ENCODE measurements at regions not wholly inside any gene's neighbourhood (a gene's known extent, or its start where the extent isn't known, plus 50 kb on each side); places are given as distances from the start of the nearest gene placed in this dataset.

DNA sequence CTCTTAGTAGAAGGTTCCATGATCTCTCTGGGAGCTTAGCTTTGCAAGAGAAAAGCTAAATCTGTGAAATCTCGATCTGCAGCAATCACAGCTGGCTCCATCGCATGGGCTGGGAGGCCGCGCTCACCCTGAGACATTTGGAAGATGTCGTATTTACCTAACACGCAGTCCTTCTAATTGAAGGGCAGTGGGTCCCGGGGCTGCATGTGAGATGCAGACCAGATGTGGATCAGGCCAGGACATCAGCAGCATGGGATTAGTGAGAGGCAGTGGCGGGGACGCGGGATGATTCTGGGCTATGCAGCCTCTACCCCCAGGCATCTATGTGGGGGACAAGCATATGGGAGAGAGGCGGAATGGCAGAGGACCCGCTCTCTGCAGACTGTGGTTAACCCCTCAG lies 312.4 kb upstream of the RTL1 start:
- Histone ChIP-seq H3K27ac (ENCODE audit: low read depth, low read length) (no peak overlapping the region), H3K36me3 (ENCODE audit: insufficient read depth, low read length) (no peaks in the 10 kb centered on the region), H3K9me3 (ENCODE audit: insufficient read depth, low read depth, low read length) (0 out of 2 replicates have a peak, but pooled peaks cover 3% of the 10 kb centered on the region), H3K4me1 (ENCODE audit: insufficient read depth, low read length) (no peaks in the 10 kb centered on the region), H3K27me3 (ENCODE audit: insufficient read depth, low read length) (no peaks in the 10 kb centered on the region), H3K4me3 (ENCODE audit: low read length) (no peak overlapping the region), H3K9ac (ENCODE audit: low read depth, low read length) (no peak overlapping the region)
- WGBS, result 93% methylated on average over 12 of the region's 12 CpGs

DNA sequence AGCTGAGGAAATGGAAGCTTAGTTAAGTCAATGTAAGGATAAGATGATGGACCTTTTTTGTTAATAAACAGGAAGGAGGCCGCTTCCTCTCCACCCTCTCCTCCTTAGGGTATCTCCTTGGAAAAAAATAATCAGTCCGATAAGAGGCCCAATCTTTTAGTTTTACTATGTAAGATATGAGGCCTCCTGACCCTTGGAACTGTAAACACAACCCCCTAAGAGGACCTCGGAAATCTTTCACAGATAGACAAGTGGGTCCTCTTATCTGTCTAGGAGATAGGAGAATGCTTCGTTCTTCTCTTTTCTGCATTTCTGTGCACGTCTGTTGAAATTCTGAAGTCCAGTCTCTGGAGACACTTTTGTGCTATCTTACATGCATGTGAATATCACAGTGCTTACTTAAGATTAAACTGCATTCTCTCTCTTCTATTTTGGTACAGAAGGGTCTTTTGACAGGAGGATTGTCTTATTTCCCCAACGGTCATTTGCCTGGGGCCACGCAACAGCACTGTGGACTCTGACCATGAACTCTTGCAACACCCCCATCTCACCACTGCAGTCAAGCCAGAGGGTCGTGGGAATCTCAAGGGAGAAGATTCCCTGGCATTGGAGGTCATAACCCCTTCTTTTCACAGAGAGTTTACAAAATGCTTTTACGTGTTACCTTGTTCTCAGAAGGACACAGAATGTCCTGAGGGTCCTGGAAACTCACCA lies 313.0 kb upstream of the RTL1 start:
- no peak overlapping the region for H3K4me3 ChIP-seq (ENCODE audit: low read length)
- 0 out of 2 replicates have a peak, but pooled peaks cover 3% of the 10 kb centered on the region for H3K9me3 ChIP-seq (ENCODE audit: insufficient read depth, low read depth, low read length)
- H3K36me3 ChIP-seq (ENCODE audit: insufficient read depth, low read length), result no peaks in the 10 kb centered on the region
- no peaks in the 10 kb centered on the region for H3K4me1 ChIP-seq (ENCODE audit: insufficient read depth, low read length)
- H3K27ac ChIP-seq (ENCODE audit: low read depth, low read length), result no peak overlapping the region
- H3K9ac ChIP-seq (ENCODE audit: low read depth, low read length), result no peak overlapping the region
- WGBS, result 88% methylated on average over 7 of the region's 9 CpGs
- no peaks in the 10 kb centered on the region; the same call in 1 of the 2 replicates for H3K27me3 ChIP-seq (ENCODE audit: insufficient read depth, low read length)

DNA sequence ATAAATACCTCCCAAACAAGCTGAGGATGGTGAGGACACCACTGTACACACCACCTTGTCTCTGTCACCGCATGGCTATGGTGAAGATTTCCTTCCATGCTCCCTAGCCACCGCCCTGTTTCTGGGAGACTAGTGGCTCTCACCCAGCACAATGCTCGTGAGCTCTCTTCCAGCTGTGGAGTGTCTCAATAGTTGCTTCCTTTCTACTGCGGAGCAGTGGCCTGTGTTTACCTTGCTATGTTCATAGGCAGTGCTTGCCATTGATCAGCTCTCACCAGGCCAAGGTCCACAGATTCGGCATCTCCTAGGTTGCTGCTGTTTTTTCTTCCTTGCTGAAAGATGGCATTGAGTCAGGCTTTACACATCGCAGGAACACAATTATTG lies 313.6 kb upstream of the RTL1 start:
- Histone ChIP-seq H3K36me3 (ENCODE audit: insufficient read depth, low read length) (no peaks in the 10 kb centered on the region), H3K4me3 (ENCODE audit: low read length) (no peak overlapping the region), H3K9ac (ENCODE audit: low read depth, low read length) (no peak overlapping the region), H3K27me3 (ENCODE audit: insufficient read depth, low read length) (no peaks in the 10 kb centered on the region; the same call in 1 of the 2 replicates), H3K9me3 (ENCODE audit: insufficient read depth, low read depth, low read length) (0 out of 2 replicates have a peak, but pooled peaks cover 3% of the 10 kb centered on the region), H3K4me1 (ENCODE audit: insufficient read depth, low read length) (no peaks in the 10 kb centered on the region), H3K27ac (ENCODE audit: low read depth, low read length) (no peak overlapping the region)
- WGBS, result 94% methylated on average over 6 of the region's 6 CpGs

DNA sequence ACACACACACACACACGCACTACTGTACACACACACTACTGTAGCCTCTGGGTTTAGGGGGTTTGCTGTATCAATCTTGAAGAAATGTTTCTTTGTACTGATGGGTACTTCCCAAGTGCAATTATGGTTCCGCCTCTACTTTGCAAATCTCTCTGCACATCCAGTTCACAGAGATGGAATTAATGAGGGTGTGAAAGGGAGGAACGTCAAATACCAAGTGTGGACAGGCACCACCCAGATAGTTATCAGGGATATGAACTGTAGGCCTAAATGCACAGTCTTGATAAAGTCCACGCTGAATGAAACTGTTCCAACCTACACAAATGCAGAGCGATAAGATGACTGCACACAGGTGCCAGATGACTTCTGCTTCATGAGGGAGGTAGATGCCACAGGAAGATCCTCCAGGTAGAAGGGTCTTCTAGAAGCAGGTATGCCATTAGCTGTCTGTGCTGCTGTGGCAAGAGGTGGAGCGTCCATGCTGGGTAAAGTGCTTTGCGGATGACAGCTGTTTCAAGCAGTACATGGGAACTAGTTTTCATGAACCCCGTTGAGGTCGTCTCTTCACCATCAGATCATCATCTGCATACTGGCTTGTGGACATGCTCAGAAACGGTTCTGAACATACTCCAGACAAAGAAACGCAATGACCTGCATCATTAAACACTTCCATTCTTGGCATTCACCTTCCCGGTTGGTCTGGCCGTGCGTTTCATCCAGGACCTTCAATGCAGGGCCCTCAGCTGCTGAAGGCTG lies 314.3 kb upstream of the RTL1 start:
- H3K4me1 ChIP-seq (ENCODE audit: insufficient read depth, low read length), result peaks cover 5% of the 10 kb centered on the region
- H3K9me3 ChIP-seq (ENCODE audit: insufficient read depth, low read depth, low read length), result 0 out of 2 replicates have a peak, but pooled peaks cover 3% of the 10 kb centered on the region
- H3K4me3 ChIP-seq (ENCODE audit: low read length), result no peak overlapping the region
- 97% methylated on average over 13 of the region's 14 CpGs for WGBS
- no peaks in the 10 kb centered on the region; the same call in 1 of the 2 replicates for H3K27me3 ChIP-seq (ENCODE audit: insufficient read depth, low read length)
- H3K9ac ChIP-seq (ENCODE audit: low read depth, low read length), result no peak overlapping the region
- no peak overlapping the region for H3K27ac ChIP-seq (ENCODE audit: low read depth, low read length)
- no peaks in the 10 kb centered on the region for H3K36me3 ChIP-seq (ENCODE audit: insufficient read depth, low read length)

DNA sequence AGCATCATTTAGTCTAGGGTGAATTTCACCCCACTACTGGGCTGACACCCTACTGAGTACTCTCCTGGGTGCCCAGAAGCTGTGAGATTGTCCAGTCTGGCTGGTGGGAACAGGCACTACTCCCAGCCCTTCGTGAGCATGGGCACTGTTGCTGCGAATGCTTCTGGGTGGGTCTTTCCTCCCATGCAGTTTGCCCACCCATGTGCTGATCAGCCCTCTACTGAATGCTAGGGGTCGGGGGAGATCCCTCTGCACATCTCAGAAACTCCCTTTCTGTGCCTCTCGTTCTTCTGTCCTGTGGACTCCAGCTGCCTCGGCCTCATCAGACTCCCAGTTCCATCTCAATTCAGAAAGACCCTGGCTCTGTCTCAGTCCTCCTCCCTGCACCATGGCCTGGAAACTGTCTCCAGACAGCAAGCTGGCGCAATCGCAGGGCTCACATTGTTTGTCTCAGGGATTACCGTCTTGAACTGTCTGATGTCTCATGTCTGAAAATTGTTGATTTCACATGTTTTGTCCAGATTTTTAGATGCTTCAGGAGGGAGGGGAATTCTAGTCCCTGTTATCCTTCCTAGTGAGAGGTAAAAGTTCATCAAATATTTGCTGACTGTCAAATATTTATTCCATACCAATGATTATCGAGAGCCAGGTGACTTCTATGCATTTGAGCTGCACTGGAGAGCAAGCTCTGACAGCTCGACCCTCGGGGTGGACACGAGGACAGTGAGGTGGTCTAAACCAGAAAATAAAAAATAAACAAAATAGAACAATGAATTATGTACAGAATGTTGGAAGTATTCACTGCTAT lies 316.6 kb upstream of the RTL1 start:
- Histone ChIP-seq H3K9ac (ENCODE audit: low read depth, low read length) (no peak overlapping the region), H3K9me3 (ENCODE audit: insufficient read depth, low read depth, low read length) (0 out of 2 replicates have a peak, but pooled peaks cover 3% of the 10 kb centered on the region), H3K27ac (ENCODE audit: low read depth, low read length) (no peak overlapping the region), H3K27me3 (ENCODE audit: insufficient read depth, low read length) (no peaks in the 10 kb centered on the region; the same call in 1 of the 2 replicates), H3K36me3 (ENCODE audit: insufficient read depth, low read length) (no peaks in the 10 kb centered on the region), H3K4me1 (ENCODE audit: insufficient read depth, low read length) (peaks cover 14% of the 10 kb centered on the region), H3K4me3 (ENCODE audit: low read length) (no peak overlapping the region)
- WGBS, result 95% methylated on average over 12 of the region's 12 CpGs

DNA sequence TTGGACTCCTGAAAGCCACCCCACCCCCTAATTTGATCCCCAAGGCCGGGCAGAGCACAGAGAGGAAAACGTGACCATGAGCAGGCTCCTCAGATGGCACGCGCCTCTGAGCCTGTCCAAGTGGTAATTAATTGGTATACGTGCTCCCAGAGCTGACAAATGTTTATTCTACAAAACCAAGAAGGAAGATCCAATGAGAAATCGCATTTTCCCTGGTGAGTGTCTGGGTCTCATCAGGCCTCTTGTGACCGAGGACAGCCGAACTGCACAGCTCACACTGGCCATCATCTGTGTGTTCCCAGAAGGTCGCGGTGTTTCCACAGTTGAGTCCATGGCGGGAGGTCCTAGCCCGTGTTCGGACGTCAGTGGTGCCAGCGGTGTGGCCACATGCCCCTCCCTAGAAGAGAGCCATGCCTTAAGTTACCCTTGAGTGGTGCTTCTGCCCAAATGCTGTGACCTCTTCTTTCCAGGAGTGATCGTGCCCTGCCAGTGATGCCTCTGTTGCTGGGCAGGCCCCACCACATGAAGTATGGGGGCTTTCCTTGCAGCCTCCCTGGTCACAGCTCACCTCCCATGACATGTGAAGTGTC lies 317.5 kb upstream of the RTL1 start:
- WGBS, result 96% methylated on average over 16 of the region's 16 CpGs
- peaks cover 14% of the 10 kb centered on the region for H3K4me1 ChIP-seq (ENCODE audit: insufficient read depth, low read length)

DNA sequence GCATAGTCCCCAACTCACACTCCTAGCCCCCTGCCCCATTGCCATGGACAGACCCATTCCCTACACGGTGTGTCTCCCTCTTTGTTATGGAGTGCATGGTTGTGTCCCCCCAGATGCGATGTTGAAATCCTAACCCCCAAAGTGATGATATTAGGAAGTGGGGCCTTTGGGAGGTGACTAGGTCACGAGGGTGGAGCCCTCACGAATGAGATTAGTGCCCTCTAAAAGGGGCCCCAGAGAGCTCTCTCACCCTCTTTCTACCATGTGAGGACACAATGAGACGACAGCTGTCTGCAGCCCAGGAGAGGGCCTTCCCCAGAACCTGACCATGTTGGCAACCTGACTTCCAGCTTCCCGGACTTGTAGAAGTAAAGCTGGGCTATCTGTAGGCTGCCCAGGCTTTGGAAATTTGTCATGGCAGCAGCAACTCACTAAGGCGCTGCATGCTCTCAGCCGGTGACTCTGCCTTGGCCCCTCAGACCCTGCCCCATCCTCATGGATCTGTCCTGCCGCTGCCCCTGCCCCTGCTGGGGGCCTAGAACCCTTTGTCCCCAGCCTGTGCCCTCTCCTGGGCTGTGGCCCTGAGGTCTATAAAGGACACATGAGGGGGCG lies 318.1 kb upstream of the RTL1 start:
- Histone ChIP-seq H3K4me1 (ENCODE audit: insufficient read depth, low read length) (peaks cover 14% of the 10 kb centered on the region), H3K4me3 (ENCODE audit: low read length) (no peak overlapping the region), H3K27me3 (ENCODE audit: insufficient read depth, low read length) (no peaks in the 10 kb centered on the region; the same call in 1 of the 2 replicates), H3K9me3 (ENCODE audit: insufficient read depth, low read depth, low read length) (no peaks in the 10 kb centered on the region), H3K27ac (ENCODE audit: low read depth, low read length) (no peak overlapping the region), H3K36me3 (ENCODE audit: insufficient read depth, low read length) (no peaks in the 10 kb centered on the region), H3K9ac (ENCODE audit: low read depth, low read length) (no peak overlapping the region)
- 96% methylated on average over 9 of the region's 10 CpGs for WGBS

More for the DNA sequence above, 317.5 kb upstream of the RTL1 start:
- H3K9ac ChIP-seq (ENCODE audit: low read depth, low read length), result no peak overlapping the region
- H3K27ac ChIP-seq (ENCODE audit: low read depth, low read length), result no peak overlapping the region
- H3K4me3 ChIP-seq (ENCODE audit: low read length), result no peak overlapping the region
- H3K36me3 ChIP-seq (ENCODE audit: insufficient read depth, low read length), result no peaks in the 10 kb centered on the region
- H3K9me3 ChIP-seq (ENCODE audit: insufficient read depth, low read depth, low read length), result no peaks in the 10 kb centered on the region
- no peaks in the 10 kb centered on the region; the same call in 1 of the 2 replicates for H3K27me3 ChIP-seq (ENCODE audit: insufficient read depth, low read length)

DNA sequence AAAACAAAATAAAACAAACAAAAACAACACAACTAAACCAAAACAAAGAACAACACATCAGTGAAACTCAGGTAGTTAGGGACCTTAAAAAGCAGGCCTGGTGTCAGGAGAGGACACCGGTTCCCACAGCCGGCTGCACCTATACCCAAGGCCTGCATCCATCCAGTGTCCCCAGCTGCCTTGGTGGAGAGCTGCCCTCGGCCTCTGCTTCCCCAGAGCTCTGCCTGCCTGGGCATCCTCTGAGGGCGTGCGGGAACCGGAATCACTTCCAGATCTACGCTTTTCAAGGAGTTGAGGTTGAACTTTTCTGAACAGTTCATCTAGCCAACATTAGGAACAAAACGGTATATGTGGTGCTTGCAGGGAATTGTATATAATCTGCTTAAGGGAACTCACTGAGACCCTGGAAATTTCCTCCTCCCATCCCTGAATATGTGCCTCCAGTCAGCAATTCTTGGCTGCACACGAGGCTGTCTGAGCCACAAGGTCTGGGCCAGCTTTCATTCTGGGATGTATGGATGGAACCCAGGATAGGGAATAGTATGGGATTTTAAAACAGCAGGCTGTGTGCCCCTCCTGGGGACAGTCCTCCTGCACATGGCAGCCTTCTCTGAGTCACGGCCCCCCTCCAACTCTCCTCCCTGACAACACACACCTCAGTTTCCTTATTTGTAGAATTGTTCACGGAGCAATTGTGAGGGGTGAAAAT lies 319.0 kb upstream of the RTL1 start:
- Histone ChIP-seq H3K27ac (ENCODE audit: low read depth, low read length) (peak overlapping the region; percentile 73; the same call in 1 of the 2 replicates), H3K4me1 (ENCODE audit: insufficient read depth, low read length) (peaks cover 14% of the 10 kb centered on the region), H3K9me3 (ENCODE audit: insufficient read depth, low read depth, low read length) (no peaks in the 10 kb centered on the region), H3K36me3 (ENCODE audit: insufficient read depth, low read length) (no peaks in the 10 kb centered on the region), H3K9ac (ENCODE audit: low read depth, low read length) (no peak overlapping the region), H3K27me3 (ENCODE audit: insufficient read depth, low read length) (no peaks in the 10 kb centered on the region; the same call in 1 of the 2 replicates), H3K4me3 (ENCODE audit: low read length) (0 out of 2 replicates have a peak overlapping the region, but pooled peaks have one; percentile 13)
- WGBS, result 68% methylated on average over 10 of the region's 11 CpGs

DNA sequence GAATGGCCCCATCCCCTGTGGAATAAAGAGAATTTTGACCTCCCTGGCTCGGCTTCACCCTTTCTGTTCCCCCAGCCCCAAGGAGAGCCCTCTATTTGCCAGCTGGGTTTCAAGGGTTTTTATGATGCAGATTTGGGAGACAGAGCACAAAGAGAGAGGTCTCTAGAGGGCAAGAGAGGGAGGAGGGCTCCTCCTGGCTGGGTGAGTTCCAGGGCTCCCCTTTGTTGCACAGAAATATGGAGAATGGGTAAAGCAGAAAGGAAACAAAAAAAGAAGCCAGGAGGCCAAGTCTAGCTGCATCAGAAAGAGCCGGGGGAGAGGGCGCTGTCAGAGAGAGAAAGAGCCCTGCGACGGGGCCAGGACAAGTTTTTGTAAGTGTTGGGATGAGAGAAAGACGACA lies 319.6 kb upstream of the RTL1 start:
- Histone ChIP-seq H3K36me3 (ENCODE audit: insufficient read depth, low read length) (no peaks in the 10 kb centered on the region), H3K9ac (ENCODE audit: low read depth, low read length) (no peak overlapping the region), H3K4me1 (ENCODE audit: insufficient read depth, low read length) (peaks cover 14% of the 10 kb centered on the region), H3K9me3 (ENCODE audit: insufficient read depth, low read depth, low read length) (no peaks in the 10 kb centered on the region), H3K27ac (ENCODE audit: low read depth, low read length) (peak overlapping the region; percentile 80; the same call in 1 of the 2 replicates), H3K4me3 (ENCODE audit: low read length) (0 out of 2 replicates have a peak overlapping the region, but pooled peaks have one; percentile 13), H3K27me3 (ENCODE audit: insufficient read depth, low read length) (no peaks in the 10 kb centered on the region; the same call in 1 of the 2 replicates)
- 15% methylated on average over 6 of the region's 6 CpGs for WGBS
